ENCODE measurements at regions not wholly inside any gene's neighbourhood (a gene's known extent, or its start where the extent isn't known, plus 50 kb on each side); places are given as distances from the start of the nearest gene placed in this dataset.

DNA sequence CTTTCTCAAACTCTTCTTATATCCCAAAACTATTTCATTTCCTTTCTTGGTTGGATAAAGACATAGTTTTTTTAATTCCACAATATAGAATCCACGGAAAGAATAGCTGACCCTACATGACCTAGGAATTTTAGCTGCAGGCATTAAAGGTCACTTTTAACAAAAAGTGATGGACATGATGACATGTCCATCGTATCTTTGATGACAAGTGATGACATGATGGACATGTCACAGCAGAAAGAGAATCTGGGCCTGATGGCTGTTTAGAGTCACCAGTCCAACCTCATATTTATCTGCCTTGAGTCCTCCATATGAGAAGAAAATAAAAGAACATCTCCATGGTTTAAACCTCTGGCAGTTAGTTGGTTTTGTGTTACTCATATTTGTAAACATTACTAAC is 106.2 kb downstream of the PLG start:
- TF ChIP-seq, protein P1, sequence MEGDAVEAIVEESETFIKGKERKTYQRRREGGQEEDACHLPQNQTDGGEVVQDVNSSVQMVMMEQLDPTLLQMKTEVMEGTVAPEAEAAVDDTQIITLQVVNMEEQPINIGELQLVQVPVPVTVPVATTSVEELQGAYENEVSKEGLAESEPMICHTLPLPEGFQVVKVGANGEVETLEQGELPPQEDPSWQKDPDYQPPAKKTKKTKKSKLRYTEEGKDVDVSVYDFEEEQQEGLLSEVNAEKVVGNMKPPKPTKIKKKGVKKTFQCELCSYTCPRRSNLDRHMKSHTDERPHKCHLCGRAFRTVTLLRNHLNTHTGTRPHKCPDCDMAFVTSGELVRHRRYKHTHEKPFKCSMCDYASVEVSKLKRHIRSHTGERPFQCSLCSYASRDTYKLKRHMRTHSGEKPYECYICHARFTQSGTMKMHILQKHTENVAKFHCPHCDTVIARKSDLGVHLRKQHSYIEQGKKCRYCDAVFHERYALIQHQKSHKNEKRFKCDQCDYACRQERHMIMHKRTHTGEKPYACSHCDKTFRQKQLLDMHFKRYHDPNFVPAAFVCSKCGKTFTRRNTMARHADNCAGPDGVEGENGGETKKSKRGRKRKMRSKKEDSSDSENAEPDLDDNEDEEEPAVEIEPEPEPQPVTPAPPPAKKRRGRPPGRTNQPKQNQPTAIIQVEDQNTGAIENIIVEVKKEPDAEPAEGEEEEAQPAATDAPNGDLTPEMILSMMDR (IDR thresholded peaks at IDR 0.05; ENCODE audit: insufficient read depth, low read depth, low read length): no peak
- no peak for TF ChIP-seq EZH2 (IDR thresholded peaks at IDR 0.05; ENCODE audit: insufficient read depth, low read length)

Data from astrocyte (in vitro differentiated cells and primary cell).